GM23338 (cell line): ENCODE measurements at regions not wholly inside any gene's neighbourhood (a gene's known extent, or its start where the extent isn't known, plus 50 kb on each side); places are given as distances from the start of the nearest gene placed in this dataset.

Experiments used
- ATAC-seq: fragments of 200-7000 bp; cut with Tn5 transposase; 3 replicates; pipeline ENCODE4 v1.9.1; 2020
- DNase-seq: peaks from one replicate; pipeline ENCODE4 v3.0.0-alpha.2; 2015; ENCODE audit warnings: low spot score
- H2AFZ ChIP-seq: fragments of 200-600 bp; sonication (generic); 2 replicates; pipeline ENCODE4 v1.8.0; 2016; ENCODE audit warnings: antibody characterized with exemption, mild to moderate bottlenecking, moderate library complexity
- H3F3A ChIP-seq: fragments of 200-600 bp; sonication (generic); replicated peaks from 2 replicates; pipeline ENCODE4 v1.8.0; 2017; ENCODE audit warnings: antibody characterized with exemption, mixed run types, low read depth
- H3K27ac ChIP-seq: fragments of 200-600 bp; sonication (generic); 2 replicates; pipeline ENCODE4 v1.6.1; 2016; ENCODE audit warnings: low read depth
- H3K27me3 ChIP-seq: fragments of 200-600 bp; sonication (generic); 2 replicates; pipeline ENCODE4 v1.8.0; 2016; ENCODE audit warnings: mild to moderate bottlenecking, mixed run types, moderate library complexity; ENCODE audit not compliant: insufficient read depth
- H3K36me3 ChIP-seq: fragments of 200-600 bp; sonication (generic); 2 replicates; pipeline ENCODE4 v1.8.0; 2016; ENCODE audit warnings: mild to moderate bottlenecking; ENCODE audit not compliant: insufficient read depth
- H3K4me1 ChIP-seq: fragments of 200-600 bp; sonication (generic); 2 replicates; pipeline ENCODE4 v1.8.0; 2016; ENCODE audit warnings: mild to moderate bottlenecking, moderate library complexity; ENCODE audit not compliant: insufficient read depth
- H3K4me2 ChIP-seq: fragments of 200-600 bp; sonication (generic); 2 replicates; pipeline ENCODE4 v1.7.1; 2017; ENCODE audit warnings: mixed run types
- H3K4me3 ChIP-seq: fragments of 200-600 bp; sonication (generic); 2 replicates; pipeline ENCODE4 v1.6.1; 2016; ENCODE audit warnings: mixed run types
- H3K79me2 ChIP-seq: fragments of 200-600 bp; sonication (generic); replicated peaks from 2 replicates; pipeline ENCODE4 v1.8.0; 2017; ENCODE audit warnings: mild to moderate bottlenecking; ENCODE audit not compliant: insufficient read depth
- H3K9me2 ChIP-seq: fragments of 200-600 bp; sonication (generic); 2 replicates; pipeline ENCODE4 v1.8.0; 2017; ENCODE audit not compliant: insufficient read depth
- H4K20me1 ChIP-seq: fragments of 200-600 bp; sonication (generic); replicated peaks from 2 replicates; pipeline ENCODE4 v1.8.0; 2017; ENCODE audit warnings: mild to moderate bottlenecking; ENCODE audit not compliant: insufficient read depth
- H3K27ac Mint-ChIP-seq: 2 replicates; pipeline ENCODE4 v1.8.0; 2020; ENCODE audit warnings: inconsistent platforms, mild to moderate bottlenecking, moderate library complexity, mixed read lengths
- H3K27me3 Mint-ChIP-seq: 3 replicates; pipeline ENCODE4 v1.8.0; 2022; ENCODE audit warnings: low read depth, mild to moderate bottlenecking, moderate library complexity, mixed read lengths, inconsistent platforms; ENCODE audit not compliant: insufficient read depth, poor library complexity
- H3K36me3 Mint-ChIP-seq: 3 replicates; pipeline ENCODE4 v1.8.0; 2021; ENCODE audit warnings: low read depth, mild to moderate bottlenecking, inconsistent platforms, moderate library complexity, mixed read lengths
- H3K4me1 Mint-ChIP-seq: 3 replicates; pipeline ENCODE4 v1.8.0; 2020; ENCODE audit warnings: mild to moderate bottlenecking, inconsistent platforms, mixed read lengths
- H3K4me3 Mint-ChIP-seq: 3 replicates; pipeline ENCODE4 v1.8.0; 2021; ENCODE audit warnings: moderate library complexity, mild to moderate bottlenecking, inconsistent platforms, mixed read lengths
- H3K9me3 Mint-ChIP-seq: 3 replicates; pipeline ENCODE4 v1.8.0; 2020; ENCODE audit warnings: moderate library complexity, mild to moderate bottlenecking, inconsistent platforms, mixed read lengths
- CREB1 ChIP-seq: fragments of 250-450 bp; sonication (Bioruptor Pico); IDR thresholded peaks from 2 replicates; pipeline ENCODE4 v1.5.0; 2020; ENCODE audit warnings: low read depth, mild to moderate bottlenecking, moderate library complexity
- ETS1 ChIP-seq: IDR thresholded peaks from 2 replicates; pipeline ENCODE4 v1.6.1; 2016; ENCODE audit warnings: antibody characterized with exemption
- EZH2 ChIP-seq: fragments of 200-600 bp; sonication (generic); IDR thresholded peaks from one replicate; pipeline ENCODE4 v1.8.0; 2017; ENCODE audit warnings: antibody characterized with exemption, mild to moderate bottlenecking, low read depth; ENCODE audit not compliant: unreplicated experiment
- EZH2phosphoT487 ChIP-seq: fragments of 200-600 bp; sonication (generic); IDR thresholded peaks from one replicate; pipeline ENCODE4 v1.8.1; 2018; ENCODE audit warnings: antibody characterized with exemption; ENCODE audit not compliant: unreplicated experiment
- POLR2AphosphoS5 ChIP-seq: IDR thresholded peaks from 2 replicates; pipeline ENCODE4 v1.6.1; 2016; ENCODE audit warnings: antibody characterized with exemption, low read depth
- ZNF114 ChIP-seq: fragments of 250-450 bp; sonication (Bioruptor Pico); IDR thresholded peaks from 2 replicates; pipeline ENCODE4 v1.5.0; 2020; ENCODE audit warnings: mild to moderate bottlenecking, moderate library complexity
- ZNF331 ChIP-seq: fragments of 250-450 bp; sonication (Bioruptor Pico); IDR thresholded peaks from 2 replicates; pipeline ENCODE4 v1.5.0; 2020; ENCODE audit warnings: low read depth, mild to moderate bottlenecking, moderate library complexity
- TF ChIP-seq, protein P1 (sequence below), 2 experiments: fragments of 200-600 bp in 1 of 2; sonication (generic) in 1 of 2; conservative IDR thresholded peaks; 2 replicates each; pipeline versions ENCODE4 v1.5.1 to v1.6.1; 2016 to 2017; ENCODE audit warnings: antibody characterized with exemption in 2 of 2, low read depth in 2 of 2, mild to moderate bottlenecking in 2 of 2, moderate library complexity in 1 of 2
- TF ChIP-seq, protein P2 (sequence below): fragments of 250-450 bp; sonication (Bioruptor Pico); IDR thresholded peaks from 2 replicates; pipeline ENCODE4 v1.5.0; 2020; ENCODE audit warnings: mild to moderate bottlenecking, moderate library complexity

GRCh38 chr1:56411484-56412180, 167.7 kb downstream of the PLPP3 start:
- 0 out of 3 replicates have a peak, but pooled peaks cover 2% of the 10 kb centered on the region for H3K9me3 Mint-ChIP-seq
- 0 out of 2 replicates have a peak, but pooled peaks cover 9% of the 10 kb centered on the region for H3K9me2 ChIP-seq
- H3K4me3 ChIP-seq, result no peak overlapping the region
- ATAC-seq (no peak), DNase-seq (no peak)
- TF ChIP-seq, protein P1, sequence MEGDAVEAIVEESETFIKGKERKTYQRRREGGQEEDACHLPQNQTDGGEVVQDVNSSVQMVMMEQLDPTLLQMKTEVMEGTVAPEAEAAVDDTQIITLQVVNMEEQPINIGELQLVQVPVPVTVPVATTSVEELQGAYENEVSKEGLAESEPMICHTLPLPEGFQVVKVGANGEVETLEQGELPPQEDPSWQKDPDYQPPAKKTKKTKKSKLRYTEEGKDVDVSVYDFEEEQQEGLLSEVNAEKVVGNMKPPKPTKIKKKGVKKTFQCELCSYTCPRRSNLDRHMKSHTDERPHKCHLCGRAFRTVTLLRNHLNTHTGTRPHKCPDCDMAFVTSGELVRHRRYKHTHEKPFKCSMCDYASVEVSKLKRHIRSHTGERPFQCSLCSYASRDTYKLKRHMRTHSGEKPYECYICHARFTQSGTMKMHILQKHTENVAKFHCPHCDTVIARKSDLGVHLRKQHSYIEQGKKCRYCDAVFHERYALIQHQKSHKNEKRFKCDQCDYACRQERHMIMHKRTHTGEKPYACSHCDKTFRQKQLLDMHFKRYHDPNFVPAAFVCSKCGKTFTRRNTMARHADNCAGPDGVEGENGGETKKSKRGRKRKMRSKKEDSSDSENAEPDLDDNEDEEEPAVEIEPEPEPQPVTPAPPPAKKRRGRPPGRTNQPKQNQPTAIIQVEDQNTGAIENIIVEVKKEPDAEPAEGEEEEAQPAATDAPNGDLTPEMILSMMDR (conservative IDR thresholded peaks at IDR 0.05; ENCODE audit: low read depth in 2 of 2), result 0 out of 4 replicates have a peak, but pooled peaks of 1 of the 2 experiments have one; percentile 13
- TF ChIP-seq EZH2phosphoT487, result no peak
- no peaks in the 10 kb centered on the region for H3K36me3 ChIP-seq
- H3K27me3 Mint-ChIP-seq, result peaks cover 7% of the 10 kb centered on the region
- no peaks in the 10 kb centered on the region for H4K20me1 ChIP-seq
- no peaks in the 10 kb centered on the region for H3F3A ChIP-seq
- no peak overlapping the region for H3K4me2 ChIP-seq
- peaks cover 21% of the 10 kb centered on the region for H3K4me1 Mint-ChIP-seq
- peaks cover 5% of the 10 kb centered on the region; the same call in 1 of the 2 replicates for H3K4me1 ChIP-seq
- peaks cover 3% of the 10 kb centered on the region; the same call in 2 of the 3 replicates for H3K36me3 Mint-ChIP-seq
- H3K27me3 ChIP-seq, result no peaks in the 10 kb centered on the region
- H3K4me3 Mint-ChIP-seq, result no peak overlapping the region
- no peak overlapping the region for H3K27ac Mint-ChIP-seq
- no peaks in the 10 kb centered on the region for H3K79me2 ChIP-seq
- H2AFZ ChIP-seq, result no peak overlapping the region
- no peak overlapping the region for H3K27ac ChIP-seq

- 0 out of 3 replicates have a peak, but pooled peaks cover 2% of the 10 kb centered on the region for H3K9me3 Mint-ChIP-seq
- no peak for DNase-seq
- 0 out of 2 replicates have a peak, but pooled peaks cover 9% of the 10 kb centered on the region for H3K9me2 ChIP-seq
- TF ChIP-seq ZNF114 (CRISPR knock-in tag), result no peak
- no peak for TF ChIP-seq ETS1
- TF ChIP-seq, protein P1 (conservative IDR thresholded peaks at IDR 0.05; ENCODE audit: low read depth in 2 of 2), result no peak
- TF ChIP-seq POLR2AphosphoS5, result no peak
- no peak for TF ChIP-seq ZNF331 (CRISPR knock-in tag)
- TF ChIP-seq, protein P2, sequence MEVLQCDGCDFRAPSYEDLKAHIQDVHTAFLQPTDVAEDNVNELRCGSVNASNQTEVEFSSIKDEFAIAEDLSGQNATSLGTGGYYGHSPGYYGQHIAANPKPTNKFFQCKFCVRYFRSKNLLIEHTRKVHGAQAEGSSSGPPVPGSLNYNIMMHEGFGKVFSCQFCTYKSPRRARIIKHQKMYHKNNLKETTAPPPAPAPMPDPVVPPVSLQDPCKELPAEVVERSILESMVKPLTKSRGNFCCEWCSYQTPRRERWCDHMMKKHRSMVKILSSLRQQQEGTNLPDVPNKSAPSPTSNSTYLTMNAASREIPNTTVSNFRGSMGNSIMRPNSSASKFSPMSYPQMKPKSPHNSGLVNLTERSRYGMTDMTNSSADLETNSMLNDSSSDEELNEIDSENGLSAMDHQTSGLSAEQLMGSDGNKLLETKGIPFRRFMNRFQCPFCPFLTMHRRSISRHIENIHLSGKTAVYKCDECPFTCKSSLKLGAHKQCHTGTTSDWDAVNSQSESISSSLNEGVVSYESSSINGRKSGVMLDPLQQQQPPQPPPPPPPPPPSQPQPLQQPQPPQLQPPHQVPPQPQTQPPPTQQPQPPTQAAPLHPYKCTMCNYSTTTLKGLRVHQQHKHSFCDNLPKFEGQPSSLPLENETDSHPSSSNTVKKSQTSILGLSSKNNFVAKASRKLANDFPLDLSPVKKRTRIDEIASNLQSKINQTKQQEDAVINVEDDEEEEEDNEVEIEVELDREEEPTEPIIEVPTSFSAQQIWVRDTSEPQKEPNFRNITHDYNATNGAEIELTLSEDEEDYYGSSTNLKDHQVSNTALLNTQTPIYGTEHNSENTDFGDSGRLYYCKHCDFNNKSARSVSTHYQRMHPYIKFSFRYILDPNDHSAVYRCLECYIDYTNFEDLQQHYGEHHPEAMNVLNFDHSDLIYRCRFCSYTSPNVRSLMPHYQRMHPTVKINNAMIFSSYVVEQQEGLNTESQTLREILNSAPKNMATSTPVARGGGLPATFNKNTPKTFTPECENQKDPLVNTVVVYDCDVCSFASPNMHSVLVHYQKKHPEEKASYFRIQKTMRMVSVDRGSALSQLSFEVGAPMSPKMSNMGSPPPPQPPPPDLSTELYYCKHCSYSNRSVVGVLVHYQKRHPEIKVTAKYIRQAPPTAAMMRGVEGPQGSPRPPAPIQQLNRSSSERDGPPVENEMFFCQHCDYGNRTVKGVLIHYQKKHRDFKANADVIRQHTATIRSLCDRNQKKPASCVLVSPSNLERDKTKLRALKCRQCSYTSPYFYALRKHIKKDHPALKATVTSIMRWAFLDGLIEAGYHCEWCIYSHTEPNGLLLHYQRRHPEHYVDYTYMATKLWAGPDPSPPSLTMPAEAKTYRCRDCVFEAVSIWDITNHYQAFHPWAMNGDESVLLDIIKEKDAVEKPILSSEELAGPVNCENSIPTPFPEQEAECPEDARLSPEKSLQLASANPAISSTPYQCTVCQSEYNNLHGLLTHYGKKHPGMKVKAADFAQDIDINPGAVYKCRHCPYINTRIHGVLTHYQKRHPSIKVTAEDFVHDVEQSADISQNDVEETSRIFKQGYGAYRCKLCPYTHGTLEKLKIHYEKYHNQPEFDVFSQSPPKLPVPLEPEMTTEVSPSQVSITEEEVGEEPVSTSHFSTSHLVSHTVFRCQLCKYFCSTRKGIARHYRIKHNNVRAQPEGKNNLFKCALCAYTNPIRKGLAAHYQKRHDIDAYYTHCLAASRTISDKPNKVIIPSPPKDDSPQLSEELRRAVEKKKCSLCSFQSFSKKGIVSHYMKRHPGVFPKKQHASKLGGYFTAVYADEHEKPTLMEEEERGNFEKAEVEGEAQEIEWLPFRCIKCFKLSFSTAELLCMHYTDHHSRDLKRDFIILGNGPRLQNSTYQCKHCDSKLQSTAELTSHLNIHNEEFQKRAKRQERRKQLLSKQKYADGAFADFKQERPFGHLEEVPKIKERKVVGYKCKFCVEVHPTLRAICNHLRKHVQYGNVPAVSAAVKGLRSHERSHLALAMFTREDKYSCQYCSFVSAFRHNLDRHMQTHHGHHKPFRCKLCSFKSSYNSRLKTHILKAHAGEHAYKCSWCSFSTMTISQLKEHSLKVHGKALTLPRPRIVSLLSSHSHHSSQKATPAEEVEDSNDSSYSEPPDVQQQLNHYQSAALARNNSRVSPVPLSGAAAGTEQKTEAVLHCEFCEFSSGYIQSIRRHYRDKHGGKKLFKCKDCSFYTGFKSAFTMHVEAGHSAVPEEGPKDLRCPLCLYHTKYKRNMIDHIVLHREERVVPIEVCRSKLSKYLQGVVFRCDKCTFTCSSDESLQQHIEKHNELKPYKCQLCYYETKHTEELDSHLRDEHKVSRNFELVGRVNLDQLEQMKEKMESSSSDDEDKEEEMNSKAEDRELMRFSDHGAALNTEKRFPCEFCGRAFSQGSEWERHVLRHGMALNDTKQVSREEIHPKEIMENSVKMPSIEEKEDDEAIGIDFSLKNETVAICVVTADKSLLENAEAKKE (CRISPR knock-in tag), result no peak
- TF ChIP-seq EZH2, result no peak
- no peak for TF ChIP-seq CREB1 (CRISPR knock-in tag)
- TF ChIP-seq EZH2phosphoT487, result no peak
Observed at GRCh38 chr1:56411021-56411420, 168.3 kb downstream of the PLPP3 start.

More at GRCh38 chr1:56411021-56411420, 168.3 kb downstream of the PLPP3 start:
- Histone ChIP-seq H3K4me3 (no peak overlapping the region), H3K27me3 (no peaks in the 10 kb centered on the region), H3F3A (no peaks in the 10 kb centered on the region), H3K4me2 (no peak overlapping the region), H2AFZ (no peak overlapping the region), H4K20me1 (no peaks in the 10 kb centered on the region), H3K4me1 (peaks cover 5% of the 10 kb centered on the region; the same call in 1 of the 2 replicates), H3K79me2 (no peaks in the 10 kb centered on the region), H3K27ac (no peak overlapping the region), H3K36me3 (no peaks in the 10 kb centered on the region)
- Mint-ChIP-seq H3K4me1 (peaks cover 21% of the 10 kb centered on the region), H3K27ac (no peak overlapping the region), H3K27me3 (peaks cover 4% of the 10 kb centered on the region), H3K36me3 (peaks cover 3% of the 10 kb centered on the region; the same call in 2 of the 3 replicates), H3K4me3 (no peak overlapping the region)
- no peak for ATAC-seq
